DND-41 (cell line): ENCODE measurements at regions not wholly inside any gene's neighbourhood (a gene's known extent, or its start where the extent isn't known, plus 50 kb on each side); places are given as distances from the start of the nearest gene placed in this dataset.

Source experiments
- ATAC-seq: fragments of 200-7000 bp; cut with Tn5 transposase; 3 replicates; pipeline ENCODE4 v1.9.1; 2021; ENCODE audit warnings: low read depth; ENCODE audit not compliant: insufficient read depth
- DNase-seq: peaks from one replicate; pipeline ENCODE4 v3.0.0-alpha.2; 2020
- H2AFZ ChIP-seq: 2 replicates; pipeline ENCODE4 v1.6.0; 2012; ENCODE audit warnings: low read depth, low read length
- H3K27ac ChIP-seq: 2 replicates; pipeline ENCODE4 v1.5.1; 2012; ENCODE audit warnings: low read length, inconsistent platforms
- H3K27me3 ChIP-seq: fragments of 200-600 bp; sonication (generic); 2 replicates; pipeline ENCODE4 v1.6.0; 2012; ENCODE audit warnings: low read length, mild to moderate bottlenecking, inconsistent platforms; ENCODE audit not compliant: insufficient read depth, poor library complexity
- H3K36me3 ChIP-seq: 2 replicates; pipeline ENCODE4 v1.5.1; 2012; ENCODE audit warnings: low read length, inconsistent platforms; ENCODE audit not compliant: insufficient read depth
- H3K4me1 ChIP-seq: 2 replicates; pipeline ENCODE4 v1.5.1; 2012; ENCODE audit warnings: mild to moderate bottlenecking, low read length; ENCODE audit not compliant: insufficient read depth
- H3K4me2 ChIP-seq: 2 replicates; pipeline ENCODE4 v1.6.0; 2012; ENCODE audit warnings: mild to moderate bottlenecking, moderate library complexity, low read length, inconsistent platforms; ENCODE audit not compliant: insufficient read depth
- H3K4me3 ChIP-seq, 2 experiments: fragments of 200-600 bp in 1 of 2; shearing (Covaris generic) in 1 of 2; 2 replicates each; pipeline ENCODE4 v1.5.1; 2012 to 2016; ENCODE audit warnings: inconsistent platforms in 2 of 2, low read length in 2 of 2, mild to moderate bottlenecking in 2 of 2, low read depth in 1 of 2, moderate library complexity in 1 of 2
- H3K79me2 ChIP-seq: 2 replicates; pipeline ENCODE4 v1.6.0; 2012; ENCODE audit warnings: low read length, inconsistent platforms; ENCODE audit not compliant: insufficient read depth
- H3K9ac ChIP-seq: 2 replicates; pipeline ENCODE4 v1.6.0; 2012; ENCODE audit warnings: low read depth, mild to moderate bottlenecking, inconsistent platforms, low read length, moderate library complexity
- H3K9me3 ChIP-seq: 2 replicates; pipeline ENCODE4 v1.5.1; 2012; ENCODE audit warnings: low read length, moderate library complexity, mild to moderate bottlenecking, inconsistent platforms; ENCODE audit not compliant: insufficient read depth, severe bottlenecking
- H4K20me1 ChIP-seq: 2 replicates; pipeline ENCODE4 v1.6.0; 2012; ENCODE audit warnings: low read length; ENCODE audit not compliant: insufficient read depth
- CTCF ChIP-seq: IDR thresholded peaks from 2 replicates; pipeline ENCODE4 v1.5.1; 2012; ENCODE audit warnings: borderline replicate concordance, low read length, moderate library complexity, mild to moderate bottlenecking; ENCODE audit not compliant: poor library complexity, severe bottlenecking; ENCODE audit errors: extremely low read depth
- EZH2 ChIP-seq: IDR thresholded peaks from 3 replicates; pipeline ENCODE4 v1.6.1; 2012; ENCODE audit warnings: borderline replicate concordance, low read depth, mild to moderate bottlenecking, moderate library complexity, low read length, inconsistent platforms; ENCODE audit not compliant: severe bottlenecking

DNA sequence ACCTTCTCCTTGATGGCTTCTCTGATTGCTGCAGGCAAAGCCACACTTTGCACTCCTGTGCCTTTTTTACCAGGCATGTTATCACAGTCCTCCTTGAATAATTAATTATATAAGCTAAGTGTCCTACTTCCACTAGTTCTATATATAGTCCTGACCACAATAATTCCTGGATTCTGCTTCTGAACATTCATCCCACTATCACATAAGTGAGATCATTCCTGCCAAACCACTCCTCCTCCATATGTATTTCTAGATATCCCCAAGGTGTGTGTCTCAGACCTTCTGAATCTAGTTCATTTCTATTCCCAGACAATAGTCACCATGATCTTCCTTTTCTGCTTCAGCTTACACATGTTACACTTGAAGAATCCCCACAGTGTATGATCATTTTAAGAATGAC lies 1237.5 kb upstream of the MAP3K7 start:
- no peaks in the 10 kb centered on the region for H3K9me3 ChIP-seq
- H4K20me1 ChIP-seq, result no peaks in the 10 kb centered on the region
- H3K36me3 ChIP-seq, result no peaks in the 10 kb centered on the region
- no peak overlapping the region for H3K4me2 ChIP-seq
- no peak overlapping the region for H3K4me3 ChIP-seq
- ATAC-seq, result no peak
- H3K79me2 ChIP-seq, result no peaks in the 10 kb centered on the region
- DNase-seq, result no peak
- no peaks in the 10 kb centered on the region for H3K27me3 ChIP-seq
- no peak overlapping the region for H3K9ac ChIP-seq
- no peaks in the 10 kb centered on the region for H3K4me1 ChIP-seq
- H2AFZ ChIP-seq, result no peak overlapping the region
- H3K27ac ChIP-seq, result no peak overlapping the region
- TF ChIP-seq EZH2 (no peak), CTCF (no peak)

GRCh38 chr6:91822581-91822980 lies 1235.7 kb upstream of the MAP3K7 start:
- no peaks in the 10 kb centered on the region for H3K4me1 ChIP-seq
- no peak overlapping the region for H3K4me3 ChIP-seq
- H3K79me2 ChIP-seq, result no peaks in the 10 kb centered on the region
- TF ChIP-seq EZH2 (no peak), CTCF (no peak)
- H2AFZ ChIP-seq, result no peak overlapping the region
- H3K27ac ChIP-seq, result no peak overlapping the region
- H3K36me3 ChIP-seq, result no peaks in the 10 kb centered on the region
- no peaks in the 10 kb centered on the region for H4K20me1 ChIP-seq
- ATAC-seq (no peak), DNase-seq (no peak)
- no peaks in the 10 kb centered on the region for H3K27me3 ChIP-seq
- no peaks in the 10 kb centered on the region for H3K9me3 ChIP-seq
- H3K9ac ChIP-seq, result no peak overlapping the region
- H3K4me2 ChIP-seq, result no peak overlapping the region

- Histone ChIP-seq H3K4me2 (no peak overlapping the region), H2AFZ (no peak overlapping the region), H3K9ac (no peak overlapping the region), H3K4me1 (no peaks in the 10 kb centered on the region), H4K20me1 (no peaks in the 10 kb centered on the region), H3K27me3 (no peaks in the 10 kb centered on the region), H3K9me3 (no peaks in the 10 kb centered on the region), H3K4me3 (no peak overlapping the region), H3K27ac (no peak overlapping the region), H3K36me3 (no peaks in the 10 kb centered on the region), H3K79me2 (no peaks in the 10 kb centered on the region)
- TF ChIP-seq EZH2, result no peak
- no peak for TF ChIP-seq CTCF
- DNase-seq, result no peak
- ATAC-seq, result no peak
Measured at GRCh38 chr6:91816335-91816734, 1229.5 kb upstream of the MAP3K7 start.

GRCh38 chr6:91813641-91814040 lies 1226.8 kb upstream of the MAP3K7 start:
- H4K20me1 ChIP-seq, result no peaks in the 10 kb centered on the region
- H3K27me3 ChIP-seq, result no peaks in the 10 kb centered on the region
- H2AFZ ChIP-seq, result no peak overlapping the region
- H3K36me3 ChIP-seq, result no peaks in the 10 kb centered on the region
- H3K4me1 ChIP-seq, result no peaks in the 10 kb centered on the region
- DNase-seq (no peak), ATAC-seq (no peak)
- no peak overlapping the region for H3K9ac ChIP-seq
- no peaks in the 10 kb centered on the region for H3K79me2 ChIP-seq
- H3K4me3 ChIP-seq, result no peak overlapping the region
- H3K4me2 ChIP-seq, result no peak overlapping the region
- H3K27ac ChIP-seq, result no peak overlapping the region
- no peaks in the 10 kb centered on the region for H3K9me3 ChIP-seq
- no peak for TF ChIP-seq CTCF
